Mesenchymal stem cell (in vitro differentiated cells and primary cell): ENCODE measurements at regions not wholly inside any gene's neighbourhood (a gene's known extent, or its start where the extent isn't known, plus 50 kb on each side); places are given as distances from the start of the nearest gene placed in this dataset.
"Not testable (repeated sequence)": the region's sequence is repeated elsewhere in the genome, so short reads cannot be mapped to it uniquely, and the experiment has no call there.

Source experiments
- DNase-seq: peaks from one replicate; pipeline ENCODE4 v3.0.0-alpha.2; 2013
- H2AFZ ChIP-seq: one replicate; pipeline ENCODE4 v1.6.1; 2013; ENCODE audit warnings: low read depth, mild to moderate bottlenecking, control low read depth, inconsistent platforms, low read length, moderate library complexity
- H2AK5ac ChIP-seq: 2 replicates; pipeline ENCODE4 v1.6.1; 2013; ENCODE audit warnings: low read length, moderate library complexity, mild to moderate bottlenecking, inconsistent platforms; ENCODE audit not compliant: severe bottlenecking
- H2BK120ac ChIP-seq: one replicate; pipeline ENCODE4 v1.6.1; 2013; ENCODE audit warnings: low read depth, mild to moderate bottlenecking, inconsistent platforms, low read length, moderate library complexity
- H2BK12ac ChIP-seq, 2 experiments: one replicate each; pipeline ENCODE4 v1.6.1; 2013; ENCODE audit warnings: inconsistent platforms in 2 of 2, low read length in 2 of 2, mild to moderate bottlenecking in 2 of 2, moderate library complexity in 2 of 2, control low read depth in 1 of 2
- H2BK15ac ChIP-seq: one replicate; pipeline ENCODE4 v1.6.1; 2013; ENCODE audit warnings: mild to moderate bottlenecking, low read depth, inconsistent platforms; ENCODE audit not compliant: poor library complexity, severe bottlenecking
- H2BK5ac ChIP-seq: 2 replicates; pipeline ENCODE4 v1.6.1; 2013; ENCODE audit warnings: low read depth, mild to moderate bottlenecking, low read length, control low read depth, inconsistent platforms; ENCODE audit not compliant: poor library complexity, severe bottlenecking
- H3K14ac ChIP-seq, 2 experiments: one replicate each; pipeline ENCODE4 v1.6.1; 2013; ENCODE audit warnings: inconsistent platforms in 2 of 2, low read length in 2 of 2, control low read depth in 1 of 2, mild to moderate bottlenecking in 1 of 2, moderate library complexity in 1 of 2
- H3K18ac ChIP-seq, 2 experiments: one replicate each; pipeline ENCODE4 v1.6.1; 2013; ENCODE audit warnings: inconsistent platforms in 2 of 2, low read length in 2 of 2, control low read depth in 1 of 2, low read depth in 1 of 2, mild to moderate bottlenecking in 1 of 2
- H3K23ac ChIP-seq, 2 experiments: one replicate each; pipeline ENCODE4 v1.6.1; 2013; ENCODE audit warnings: inconsistent platforms in 2 of 2, low read length in 2 of 2, mild to moderate bottlenecking in 2 of 2, moderate library complexity in 2 of 2, control low read depth in 1 of 2
- H3K27ac ChIP-seq: 2 replicates; pipeline ENCODE4 v1.5.1; 2013; ENCODE audit warnings: mild to moderate bottlenecking, moderate library complexity, low read length, control low read depth, inconsistent platforms; ENCODE audit not compliant: poor library complexity, severe bottlenecking
- H3K27me3 ChIP-seq, 2 experiments: 2 replicates each; pipeline versions ENCODE4 v1.6.1 to v1.7.0; 2013; ENCODE audit warnings: low read length in 2 of 2, mild to moderate bottlenecking in 2 of 2, moderate library complexity in 2 of 2, control low read depth in 1 of 2, inconsistent platforms in 1 of 2; ENCODE audit not compliant: control insufficient read depth in 1 of 2, insufficient read depth in 1 of 2
- H3K36me3 ChIP-seq, 2 experiments: 2 replicates each; pipeline versions ENCODE4 v1.6.1 to v1.7.0; 2013; ENCODE audit warnings: low read length in 2 of 2, control low read depth in 1 of 2, inconsistent platforms in 1 of 2, low read depth in 1 of 2, mild to moderate bottlenecking in 1 of 2; ENCODE audit not compliant: insufficient read depth in 2 of 2, control insufficient read depth in 1 of 2
- H3K4ac ChIP-seq, 2 experiments: one replicate each; pipeline ENCODE4 v1.6.1; 2013; ENCODE audit warnings: inconsistent platforms in 2 of 2, low read length in 2 of 2, mild to moderate bottlenecking in 2 of 2, moderate library complexity in 2 of 2, control low read depth in 1 of 2, low read depth in 1 of 2
- H3K4me1 ChIP-seq: 2 replicates; pipeline ENCODE4 v1.6.1; 2013; ENCODE audit warnings: low read depth, low read length, control low read depth; ENCODE audit not compliant: control insufficient read depth, insufficient read depth
- H3K4me2 ChIP-seq: 2 replicates; pipeline ENCODE4 v1.6.1; 2013; ENCODE audit warnings: low read length, mild to moderate bottlenecking, inconsistent platforms; ENCODE audit not compliant: poor library complexity, severe bottlenecking
- H3K4me3 ChIP-seq, 2 experiments: 2 replicates each; pipeline versions ENCODE4 v1.5.1 to v1.7.0; 2013; ENCODE audit warnings: low read length in 2 of 2, mild to moderate bottlenecking in 2 of 2, control low read depth in 1 of 2, low read depth in 1 of 2; ENCODE audit not compliant: insufficient read depth in 1 of 2
- H3K79me1 ChIP-seq: replicated peaks from 2 replicates; pipeline ENCODE4 v1.6.1; 2013; ENCODE audit warnings: mild to moderate bottlenecking, control low read depth, low read length, inconsistent platforms; ENCODE audit not compliant: poor library complexity, severe bottlenecking
- H3K9ac ChIP-seq: 2 replicates; pipeline ENCODE4 v1.7.0; 2013; ENCODE audit warnings: mild to moderate bottlenecking, low read length, moderate library complexity
- H3K9me3 ChIP-seq: 2 replicates; pipeline ENCODE4 v1.7.0; 2013; ENCODE audit warnings: mild to moderate bottlenecking, low read length; ENCODE audit not compliant: control insufficient read depth
- H4K8ac ChIP-seq: one replicate; pipeline ENCODE4 v1.6.1; 2013; ENCODE audit warnings: inconsistent platforms, mild to moderate bottlenecking, low read length, moderate library complexity
- H4K91ac ChIP-seq: one replicate; pipeline ENCODE4 v1.6.1; 2013; ENCODE audit warnings: mild to moderate bottlenecking, low read length, inconsistent platforms
- WGBS: methylation state at CpG from one replicate; pipeline ENCODE4 v1.1.7; 2013; ENCODE audit warnings: mixed read lengths; 5-methylcytosine and 5-hydroxymethylcytosine counted together

DNA sequence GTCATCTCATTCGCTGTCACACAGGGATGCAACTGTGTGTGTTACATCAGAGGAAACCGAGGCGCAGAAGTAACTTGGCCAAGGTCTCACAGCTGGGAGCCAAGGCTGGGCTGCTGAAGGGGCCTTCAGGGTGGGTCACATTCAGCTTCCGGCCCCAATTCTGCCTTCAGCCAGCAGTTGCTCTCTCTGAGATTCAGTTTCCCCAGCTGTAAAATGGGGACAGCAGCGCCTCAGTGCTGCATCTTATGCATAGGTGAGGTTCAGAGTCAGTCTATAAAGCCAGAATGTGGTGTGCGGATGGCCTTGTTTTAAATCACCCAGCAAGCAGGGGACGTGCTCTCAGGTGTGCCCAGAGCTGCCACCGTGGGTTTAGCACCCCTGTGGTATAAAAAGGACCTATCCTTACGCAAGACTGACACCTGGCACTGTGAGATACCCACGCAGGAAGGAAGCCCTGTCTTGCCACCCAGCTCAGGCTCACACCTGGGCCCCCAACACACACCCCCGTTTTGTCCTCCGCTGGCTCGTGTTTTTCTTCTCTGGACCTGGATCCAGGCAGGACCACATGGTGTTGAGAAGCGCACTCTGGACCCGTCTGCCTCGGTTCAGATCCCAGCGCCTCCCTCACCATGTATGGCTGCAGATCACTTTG is 94.6 kb upstream of the GSE1 start:
- Histone ChIP-seq H3K14ac (no peak overlapping the region), H3K27ac (no peak overlapping the region), H3K18ac (no peak overlapping the region), H2BK120ac (no peak overlapping the region), H3K79me1 (peaks cover 1% of the 10 kb centered on the region), H3K4ac (no peak overlapping the region), H3K4me2 (no peak overlapping the region), H3K9me3 (no peaks in the 10 kb centered on the region), H2AK5ac (no peak overlapping the region), H3K27me3 (no peaks in the 10 kb centered on the region), H4K8ac (no peak overlapping the region), H4K91ac (peak overlapping the region; percentile 34), H2BK5ac (no peak overlapping the region), H3K36me3 (peaks cover 5 to 11% of the 10 kb centered on the region in 2 experiments), H2BK12ac (no peak overlapping the region), H2AFZ (no peak overlapping the region), H3K4me3 (no peak overlapping the region), H3K23ac (no peak overlapping the region), H3K4me1 (peaks cover 47% of the 10 kb centered on the region), H3K9ac (no peak overlapping the region), H2BK15ac (no peak overlapping the region)
- DNase-seq = no peak
- WGBS = 98% methylated on average over 17 of the region's 17 CpGs

GRCh38 chr16:85519050-85519440 is 94.1 kb upstream of the GSE1 start:
- H3K9ac ChIP-seq, H3K27ac ChIP-seq, H3K4ac ChIP-seq, H3K4me3 ChIP-seq, H4K8ac ChIP-seq, H2BK15ac ChIP-seq, H2BK5ac ChIP-seq, H3K18ac ChIP-seq, H2AK5ac ChIP-seq, H2BK120ac ChIP-seq, DNase-seq, H3K14ac ChIP-seq, H3K4me2 ChIP-seq, H2AFZ ChIP-seq, H3K9me3 ChIP-seq, H2BK12ac ChIP-seq, H3K23ac ChIP-seq, H3K27me3 ChIP-seq, H4K91ac ChIP-seq, H3K79me1 ChIP-seq: not testable (repeated sequence)
- Histone ChIP-seq H3K36me3 (peaks cover 5 to 11% of the 10 kb centered on the region in 2 experiments), H3K4me1 (peaks cover 47% of the 10 kb centered on the region)
- 57% methylated on average over 3 of the region's 5 CpGs for WGBS

DNA sequence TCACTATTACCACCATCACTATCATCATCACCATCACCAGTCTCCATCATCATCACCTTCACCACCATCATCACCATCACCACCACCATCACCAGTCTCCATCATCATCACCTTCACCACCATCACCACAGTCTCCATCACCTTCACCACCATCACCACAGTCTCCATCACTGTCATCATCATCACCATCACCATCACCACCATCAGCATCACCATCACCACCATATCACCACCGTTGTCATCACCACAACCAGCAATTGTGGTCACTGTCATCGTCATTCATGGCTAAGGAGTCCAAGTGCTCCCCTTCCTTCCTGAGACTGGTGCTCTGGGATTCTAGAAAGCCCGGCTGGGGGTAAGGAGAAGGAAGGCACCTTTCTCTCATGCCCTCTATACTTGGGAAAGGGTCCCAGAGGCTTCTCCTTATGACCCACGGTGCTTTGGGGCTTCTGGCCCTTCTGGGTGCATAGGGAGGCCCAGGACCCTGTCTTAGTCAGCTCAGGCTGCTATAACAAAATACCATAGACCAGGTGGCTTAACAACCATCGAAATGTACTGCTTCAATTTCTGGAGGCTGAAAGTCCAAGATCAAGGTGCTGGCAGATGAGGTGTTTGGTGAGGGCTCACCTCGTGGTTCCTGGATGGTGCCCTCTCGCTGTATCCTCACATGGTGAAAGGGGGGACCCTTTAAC is 93.4 kb upstream of the GSE1 start:
- Histone ChIP-seq H3K4ac (no peak overlapping the region), H3K9ac (no peak overlapping the region), H3K4me3 (no peak overlapping the region), H4K91ac (no peak overlapping the region), H3K27ac (no peak overlapping the region), H2BK5ac (no peak overlapping the region), H4K8ac (no peak overlapping the region), H3K14ac (no peak overlapping the region), H3K79me1 (peaks cover 1% of the 10 kb centered on the region), H2BK120ac (no peak overlapping the region), H3K9me3 (no peaks in the 10 kb centered on the region), H3K27me3 (no peaks in the 10 kb centered on the region), H3K36me3 (peaks cover 5 to 11% of the 10 kb centered on the region in 2 experiments), H2BK15ac (no peak overlapping the region), H3K23ac (no peak overlapping the region), H3K4me1 (peaks cover 47% of the 10 kb centered on the region), H2AFZ (no peak overlapping the region), H2BK12ac (no peak overlapping the region), H2AK5ac (no peak overlapping the region), H3K4me2 (no peak overlapping the region), H3K18ac (no peak overlapping the region)
- DNase-seq = no peak
- WGBS = 98% methylated on average over 7 of the region's 7 CpGs

GRCh38 chr16:85520853-85521521 is 92.1 kb upstream of the GSE1 start:
- Histone ChIP-seq H3K4me1 (peaks cover 47% of the 10 kb centered on the region), H3K18ac (no peak overlapping the region), H2BK12ac (no peak overlapping the region), H3K4me2 (no peak overlapping the region), H3K23ac (no peak overlapping the region), H2BK15ac (no peak overlapping the region), H3K27me3 (no peaks in the 10 kb centered on the region), H3K27ac (no peak overlapping the region), H2AK5ac (no peak overlapping the region), H3K9ac (no peak overlapping the region), H3K36me3 (peaks cover 5 to 11% of the 10 kb centered on the region in 2 experiments), H2AFZ (no peak overlapping the region), H3K4ac (no peak overlapping the region), H4K8ac (no peak overlapping the region), H3K79me1 (peaks cover 1% of the 10 kb centered on the region), H2BK5ac (no peak overlapping the region), H2BK120ac (no peak overlapping the region), H4K91ac (no peak overlapping the region), H3K4me3 (no peak overlapping the region), H3K14ac (no peak overlapping the region), H3K9me3 (no peaks in the 10 kb centered on the region)
- WGBS = 96% methylated on average over 20 of the region's 20 CpGs
- no peak for DNase-seq
